ENCODE measurements at regions not wholly inside any gene's neighbourhood (a gene's known extent, or its start where the extent isn't known, plus 50 kb on each side); places are given as distances from the start of the nearest gene placed in this dataset.

DNA sequence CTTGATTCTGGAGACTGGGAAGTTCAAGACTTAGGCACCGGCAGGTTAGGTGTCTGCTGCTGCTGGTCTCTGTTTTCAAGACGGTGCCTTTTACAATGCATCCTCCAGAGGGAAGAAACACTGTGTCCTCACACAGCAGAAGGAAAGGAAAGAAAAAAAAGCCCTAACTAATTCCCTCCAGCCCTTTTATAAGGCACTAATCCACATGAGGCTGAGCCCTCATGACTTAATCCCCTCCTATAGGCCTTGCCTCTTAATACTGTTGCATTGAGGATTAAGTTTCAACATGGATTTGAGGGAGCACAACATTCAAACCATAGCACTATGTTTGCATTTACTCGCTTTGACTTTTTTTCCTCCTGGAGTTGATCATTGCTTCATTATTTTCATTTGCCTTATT, 585.9 kb downstream of the TLR4 start:
- TF ChIP-seq, protein P1, sequence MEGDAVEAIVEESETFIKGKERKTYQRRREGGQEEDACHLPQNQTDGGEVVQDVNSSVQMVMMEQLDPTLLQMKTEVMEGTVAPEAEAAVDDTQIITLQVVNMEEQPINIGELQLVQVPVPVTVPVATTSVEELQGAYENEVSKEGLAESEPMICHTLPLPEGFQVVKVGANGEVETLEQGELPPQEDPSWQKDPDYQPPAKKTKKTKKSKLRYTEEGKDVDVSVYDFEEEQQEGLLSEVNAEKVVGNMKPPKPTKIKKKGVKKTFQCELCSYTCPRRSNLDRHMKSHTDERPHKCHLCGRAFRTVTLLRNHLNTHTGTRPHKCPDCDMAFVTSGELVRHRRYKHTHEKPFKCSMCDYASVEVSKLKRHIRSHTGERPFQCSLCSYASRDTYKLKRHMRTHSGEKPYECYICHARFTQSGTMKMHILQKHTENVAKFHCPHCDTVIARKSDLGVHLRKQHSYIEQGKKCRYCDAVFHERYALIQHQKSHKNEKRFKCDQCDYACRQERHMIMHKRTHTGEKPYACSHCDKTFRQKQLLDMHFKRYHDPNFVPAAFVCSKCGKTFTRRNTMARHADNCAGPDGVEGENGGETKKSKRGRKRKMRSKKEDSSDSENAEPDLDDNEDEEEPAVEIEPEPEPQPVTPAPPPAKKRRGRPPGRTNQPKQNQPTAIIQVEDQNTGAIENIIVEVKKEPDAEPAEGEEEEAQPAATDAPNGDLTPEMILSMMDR (IDR thresholded peaks at IDR 0.05): no peak
- no peak for TF ChIP-seq EP300 (IDR thresholded peaks at IDR 0.05)
- TF ChIP-seq POLR2A (IDR thresholded peaks at IDR 0.05; ENCODE audit: low read depth): no peak

Measured in esophagus muscularis mucosa (tissue), 4 donors.